ENCODE measurements at regions not wholly inside any gene's neighbourhood (a gene's known extent, or its start where the extent isn't known, plus 50 kb on each side); places are given as distances from the start of the nearest gene placed in this dataset.
"Not testable (repeated sequence)": the region's sequence is repeated elsewhere in the genome, so short reads cannot be mapped to it uniquely, and the experiment has no call there.

DNA sequence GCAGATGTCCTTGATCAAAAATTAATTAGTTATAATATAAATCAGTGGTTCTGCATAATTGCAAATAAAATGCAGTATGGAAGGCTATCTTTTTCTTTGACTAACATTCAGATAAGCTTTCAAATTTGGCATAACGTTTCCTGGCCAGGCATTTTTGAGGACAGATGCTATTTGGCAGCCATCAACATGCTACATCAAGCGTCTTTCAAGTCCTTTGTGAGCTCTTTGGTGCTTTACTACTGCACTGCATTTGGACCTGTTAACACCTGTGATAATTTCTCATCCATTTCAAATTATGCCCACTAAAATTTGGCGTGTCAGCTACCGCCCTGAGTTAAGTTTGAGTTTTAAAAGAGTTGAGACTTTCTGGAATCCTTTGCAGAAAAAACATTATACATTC lies 545.7 kb downstream of the STK39 start:
- FAIRE-seq (no peak), DNase-seq (ENCODE audit: extremely low spot score, insufficient read length, low read depth) (no peak)

DNA sequence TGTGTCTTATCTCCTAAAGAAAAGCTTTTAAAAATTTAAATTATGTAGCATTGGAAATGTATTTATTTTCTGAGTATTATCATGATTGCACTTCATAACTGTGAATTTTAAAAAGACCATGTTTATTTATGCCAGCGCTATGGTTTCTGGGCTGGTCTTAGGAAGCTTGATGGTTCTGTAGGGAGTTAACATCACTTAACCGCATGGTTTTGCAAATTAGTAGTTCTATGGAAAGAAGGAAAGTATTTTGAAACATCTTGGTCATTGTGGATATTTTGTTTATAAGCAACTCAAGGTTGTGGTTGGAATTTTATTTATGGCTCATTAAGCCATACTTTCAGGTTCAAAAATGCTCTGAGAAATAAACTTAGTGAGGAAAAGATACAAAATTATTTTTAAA lies 549.4 kb downstream of the STK39 start:
- no peak for FAIRE-seq
- DNase-seq (ENCODE audit: extremely low spot score, insufficient read length, low read depth) = no peak

DNA sequence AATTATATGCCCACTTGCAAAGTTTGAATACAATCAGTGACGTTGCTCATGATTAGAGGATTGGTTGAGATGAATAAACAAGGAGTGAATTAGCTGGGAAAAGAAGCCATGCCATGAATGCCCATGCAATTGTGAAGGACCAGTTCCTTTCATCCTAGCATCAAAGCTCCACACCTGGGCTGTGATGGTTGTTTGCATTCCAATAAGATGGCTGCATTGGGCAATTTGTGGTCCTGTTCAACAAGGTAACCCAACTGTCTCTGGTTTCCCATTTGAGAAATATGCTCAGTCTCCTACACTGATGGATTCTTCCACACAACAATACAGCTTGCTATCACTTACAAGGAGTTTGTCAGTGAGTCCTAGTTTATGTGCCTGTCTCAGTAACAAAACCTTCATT lies 550.2 kb downstream of the STK39 start:
- FAIRE-seq = no peak
- DNase-seq (ENCODE audit: extremely low spot score, insufficient read length, low read depth) = no peak

DNA sequence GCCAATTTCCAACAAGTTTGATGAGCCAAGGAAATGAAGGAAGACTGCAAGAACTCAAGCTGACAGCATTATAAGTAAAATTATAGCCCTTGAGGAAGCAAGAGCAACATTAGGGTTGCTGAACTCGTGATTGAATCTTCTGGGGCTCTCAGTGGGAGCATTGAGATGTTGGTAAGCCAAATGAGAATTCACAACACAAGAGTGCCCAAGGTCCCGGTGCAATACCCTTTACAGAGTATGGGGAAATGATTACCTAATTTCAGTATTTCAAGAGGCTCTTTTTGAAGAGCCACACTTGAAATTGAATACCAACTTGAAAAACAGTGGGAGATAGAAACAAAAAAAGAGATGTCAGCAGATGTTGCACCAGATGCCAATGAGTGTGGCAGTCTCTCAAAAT lies 554.5 kb downstream of the STK39 start:
- FAIRE-seq (no peak), DNase-seq (ENCODE audit: extremely low spot score, insufficient read length, low read depth) (no peak)

DNA sequence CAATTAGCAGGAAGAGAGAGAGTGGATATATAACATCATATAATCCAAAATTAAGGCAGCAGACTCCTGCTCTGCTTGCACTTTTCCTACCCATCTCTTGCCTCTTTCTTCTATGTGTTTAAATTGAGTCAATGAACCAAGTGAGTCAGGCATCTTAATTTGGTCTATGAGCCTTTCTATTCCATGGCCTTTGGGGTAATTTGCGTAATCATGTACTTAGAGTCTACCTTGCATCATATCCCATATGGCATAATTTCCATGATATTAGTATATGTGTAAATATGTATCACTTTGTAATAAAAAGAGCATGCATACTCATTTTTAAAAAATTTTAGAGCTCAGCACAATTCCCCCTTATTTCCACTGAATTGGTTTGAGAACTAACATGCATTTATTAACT lies 555.2 kb downstream of the STK39 start:
- FAIRE-seq = no peak
- DNase-seq (ENCODE audit: extremely low spot score, insufficient read length, low read depth) = no peak

DNA sequence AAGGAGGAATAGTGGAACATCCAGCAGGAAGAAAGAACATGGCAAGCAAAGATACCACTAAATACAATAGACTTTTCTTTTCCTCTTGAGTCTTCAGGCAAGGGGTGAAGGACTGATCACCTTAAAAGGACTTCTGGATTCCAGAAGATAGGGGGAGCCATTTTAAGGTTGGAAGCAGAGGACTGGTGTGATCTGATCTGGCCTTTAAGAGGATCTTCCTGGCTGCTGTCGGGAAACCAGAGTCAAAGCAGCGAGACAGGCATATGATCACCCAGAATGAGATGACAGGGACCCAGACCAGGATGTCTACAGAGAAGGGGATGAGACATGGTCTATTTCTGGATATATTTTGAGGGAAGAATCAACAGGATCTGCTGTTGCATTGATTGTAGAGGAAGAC lies 558.0 kb downstream of the STK39 start:
- no peak for FAIRE-seq
- DNase-seq (ENCODE audit: extremely low spot score, insufficient read length, low read depth) = no peak

DNA sequence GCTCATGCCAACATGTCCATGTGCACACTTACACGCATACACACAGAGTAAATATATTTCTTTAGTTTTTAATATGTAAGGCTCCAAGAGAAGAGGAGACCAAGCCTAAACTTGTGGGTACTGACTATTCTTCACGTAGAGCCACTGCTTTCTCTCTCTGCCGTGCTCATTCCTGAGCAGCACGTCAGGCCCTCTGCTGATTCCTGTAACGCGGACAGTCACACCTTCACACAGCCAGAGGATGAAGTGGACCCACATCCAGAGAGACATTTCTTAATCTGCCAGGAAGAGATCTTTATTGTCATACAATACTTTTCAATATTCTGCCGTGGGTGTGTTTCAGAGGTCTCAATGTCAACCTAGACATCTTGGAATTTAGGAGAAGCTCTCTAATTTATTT lies 560.7 kb downstream of the STK39 start:
- FAIRE-seq = no peak
- DNase-seq (ENCODE audit: extremely low spot score, insufficient read length, low read depth) = no peak

DNA sequence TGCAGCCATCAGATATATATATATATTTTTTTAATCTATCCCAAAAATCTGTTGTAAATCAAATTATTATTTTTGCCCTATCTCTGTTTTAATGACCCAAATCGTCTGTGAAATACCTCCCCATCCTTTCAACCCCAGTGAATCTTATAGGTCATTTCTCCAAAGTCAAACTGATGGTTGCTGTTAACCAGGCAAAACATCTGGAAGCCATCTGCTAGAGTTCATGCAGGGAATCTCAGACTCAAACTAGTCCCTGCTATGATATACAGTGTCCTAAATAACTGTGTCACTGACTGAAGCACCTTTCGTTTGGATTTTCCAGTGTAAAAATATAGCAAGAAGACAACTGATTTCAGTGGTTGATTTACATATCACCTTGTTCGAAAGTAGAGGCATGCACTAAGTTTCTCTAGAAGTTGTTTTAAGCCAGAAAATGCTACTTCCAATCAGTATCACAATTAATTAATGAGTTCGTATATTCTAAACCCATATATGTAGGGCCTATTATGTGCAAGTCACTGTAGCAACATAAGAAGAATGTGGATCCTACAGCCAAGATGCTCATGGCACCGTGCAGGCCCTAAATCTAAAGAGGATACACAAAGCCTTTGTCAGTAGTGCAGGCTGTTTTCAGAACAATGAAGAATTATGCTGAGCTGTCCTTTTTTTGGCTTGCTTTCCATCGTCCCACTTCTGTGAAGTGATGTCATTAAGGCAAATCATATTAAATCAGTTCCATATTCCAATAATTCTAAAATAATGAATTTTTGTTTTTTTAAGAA lies 566.0 kb downstream of the STK39 start:
- no peak for DNase-seq (ENCODE audit: extremely low spot score, insufficient read length, low read depth)
- FAIRE-seq = no peak

DNA sequence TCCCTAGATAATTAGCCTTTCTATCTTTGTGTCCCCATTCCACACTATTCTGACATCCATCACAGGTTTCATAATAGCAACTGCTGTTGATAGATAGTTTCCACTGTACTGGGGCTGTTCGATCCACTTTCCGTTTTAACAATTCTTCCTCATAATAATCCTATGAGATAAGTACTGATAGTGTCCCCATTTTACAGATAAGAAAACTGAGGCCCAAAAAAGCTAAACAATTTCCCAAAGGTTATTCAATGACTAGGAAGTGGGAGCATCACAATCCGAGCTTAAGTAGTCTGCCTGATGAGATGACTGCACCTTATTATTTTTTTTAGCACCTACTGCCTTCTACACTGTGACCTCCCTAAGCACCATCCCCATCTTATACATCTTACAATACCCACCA lies 569.2 kb downstream of the STK39 start:
- FAIRE-seq (no peak), DNase-seq (ENCODE audit: extremely low spot score, insufficient read length, low read depth) (no peak)

DNA sequence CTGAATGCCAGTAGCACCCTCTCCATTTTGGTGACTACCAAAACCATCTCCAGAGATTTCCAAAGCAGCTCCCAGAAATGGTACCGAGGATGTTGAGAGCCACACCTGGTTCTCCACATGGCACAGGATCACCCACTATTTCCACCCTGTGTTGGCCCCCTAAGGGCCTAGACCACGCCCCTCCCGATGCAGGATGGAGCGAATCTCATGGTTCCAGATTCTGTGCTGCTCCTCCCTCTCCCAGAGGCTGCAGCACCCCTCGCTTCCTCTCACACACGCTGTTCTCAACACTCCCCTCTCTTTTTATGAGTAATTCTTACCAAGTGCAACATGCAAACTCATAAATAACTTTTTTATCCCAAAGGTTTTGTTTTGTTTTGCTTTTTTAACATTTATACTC lies 571.5 kb downstream of the STK39 start:
- DNase-seq (ENCODE audit: extremely low spot score, insufficient read length, low read depth) (no peak), FAIRE-seq (no peak)

DNA sequence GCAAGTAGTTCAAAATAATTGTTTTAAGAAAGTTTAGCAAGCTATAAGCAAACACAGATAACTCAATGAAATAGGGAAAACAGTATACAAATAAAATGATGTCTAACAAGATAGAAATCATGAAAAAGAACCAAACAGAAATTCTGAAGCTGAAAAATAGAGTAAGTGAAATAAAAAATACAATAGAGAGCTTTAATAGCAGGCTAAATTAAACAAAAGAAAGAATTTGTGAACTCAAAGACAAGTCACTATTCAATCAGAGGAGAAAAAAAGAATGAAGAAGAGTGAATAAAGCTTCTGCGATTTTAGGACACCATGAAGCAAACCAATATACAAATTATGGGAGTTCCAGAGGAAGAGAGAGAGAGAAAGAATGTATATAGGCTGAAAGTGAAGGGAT lies 576.8 kb downstream of the STK39 start:
- FAIRE-seq = no peak
- no peak for DNase-seq (ENCODE audit: extremely low spot score, insufficient read length, low read depth)

DNA sequence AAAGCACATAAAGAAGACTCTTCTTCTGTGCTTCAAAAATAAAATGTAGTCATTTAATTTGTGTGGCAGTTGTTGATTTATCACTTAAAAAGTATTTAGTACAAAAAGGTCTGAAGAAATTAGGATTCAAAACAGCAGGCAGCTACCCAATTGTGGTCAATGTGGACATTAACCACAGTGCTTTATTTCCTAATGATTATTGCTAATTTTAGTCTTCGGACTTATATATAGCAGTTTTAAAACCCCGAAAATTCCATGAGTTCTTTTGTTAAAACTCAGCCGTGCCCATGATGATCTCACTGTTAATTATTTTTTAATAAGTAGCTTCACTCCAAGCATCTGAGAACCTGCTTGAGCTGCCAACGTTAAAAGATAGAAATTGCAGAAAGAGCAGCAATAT lies 594.3 kb downstream of the STK39 start:
- DNase-seq (ENCODE audit: extremely low spot score, insufficient read length, low read depth) = no peak
- FAIRE-seq = no peak

DNA sequence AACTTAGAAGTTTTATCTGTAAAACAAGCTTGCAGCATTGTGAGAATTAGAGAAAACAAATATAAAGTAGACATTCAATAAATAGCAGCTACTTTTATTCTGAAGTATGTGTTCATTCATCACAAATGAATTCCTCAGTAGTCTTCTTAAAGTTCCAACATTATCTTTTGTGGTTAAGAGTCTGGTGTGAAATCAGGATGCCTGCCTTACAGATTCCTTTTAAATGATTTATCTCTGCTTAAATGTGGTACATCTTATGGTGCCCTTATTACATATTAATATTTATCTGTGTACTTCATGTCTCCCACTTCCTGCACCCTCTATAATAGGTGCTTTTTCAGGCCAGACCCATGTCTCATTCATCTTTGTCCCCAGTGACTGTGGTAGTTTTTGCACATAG lies 595.0 kb downstream of the STK39 start:
- DNase-seq (ENCODE audit: extremely low spot score, insufficient read length, low read depth) = no peak
- FAIRE-seq = no peak

DNA sequence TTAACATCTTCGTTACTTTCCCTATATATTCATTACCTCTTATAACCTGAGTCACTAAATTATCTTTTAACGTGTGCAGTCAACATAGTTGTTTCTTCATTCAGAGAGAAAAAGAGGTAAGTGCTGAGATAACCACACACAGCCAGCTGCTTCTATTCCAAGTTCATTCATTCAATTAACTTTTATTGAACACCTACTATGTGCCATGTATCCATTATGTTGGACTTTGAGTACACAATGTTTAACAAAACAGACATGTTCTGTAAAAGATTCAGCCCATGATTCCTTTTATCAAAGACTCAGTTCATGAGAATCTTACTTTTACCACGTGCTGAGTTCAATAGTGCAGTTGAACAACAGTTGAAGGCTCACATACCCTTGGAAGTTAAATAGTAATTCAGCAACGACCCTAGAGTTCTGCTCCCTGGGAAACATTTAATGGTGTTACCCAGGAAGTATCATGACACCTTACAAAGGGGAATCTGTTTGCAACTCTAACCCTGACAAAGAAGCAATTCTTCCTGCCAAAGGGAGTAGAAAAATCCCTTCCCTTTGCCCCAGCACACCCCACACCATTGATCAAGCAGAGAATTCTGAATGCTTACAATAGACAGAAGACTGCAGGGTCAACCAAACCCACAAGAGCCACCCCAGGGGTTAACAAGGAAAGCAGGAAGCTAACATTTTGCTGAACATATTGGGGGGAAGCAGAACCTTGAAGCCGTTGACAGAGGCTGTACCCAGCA lies 595.8 kb downstream of the STK39 start:
- FAIRE-seq (no peak), DNase-seq (ENCODE audit: extremely low spot score, insufficient read length, low read depth) (no peak)

DNA sequence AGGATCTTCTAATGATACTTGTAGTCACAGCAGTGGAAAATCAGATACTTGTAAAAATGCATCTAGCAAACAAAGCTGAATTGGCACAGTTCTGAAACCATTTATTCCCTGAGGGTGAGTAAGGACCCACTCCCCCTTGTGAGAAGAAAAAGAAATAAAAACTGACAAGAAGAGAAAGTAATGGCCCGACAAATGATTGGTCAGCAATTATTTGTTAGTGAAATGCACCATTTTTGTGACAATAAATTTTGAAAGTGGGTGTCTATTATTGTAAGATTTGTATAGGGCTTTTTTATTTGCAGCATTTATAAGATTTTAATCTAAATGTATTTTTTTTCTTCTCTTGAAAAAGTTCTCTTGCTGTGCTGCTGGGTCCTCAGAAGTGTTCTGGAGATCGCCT lies 600.8 kb downstream of the STK39 start:
- DNase-seq (ENCODE audit: extremely low spot score, insufficient read length, low read depth) (no peak), FAIRE-seq (no peak)

DNA sequence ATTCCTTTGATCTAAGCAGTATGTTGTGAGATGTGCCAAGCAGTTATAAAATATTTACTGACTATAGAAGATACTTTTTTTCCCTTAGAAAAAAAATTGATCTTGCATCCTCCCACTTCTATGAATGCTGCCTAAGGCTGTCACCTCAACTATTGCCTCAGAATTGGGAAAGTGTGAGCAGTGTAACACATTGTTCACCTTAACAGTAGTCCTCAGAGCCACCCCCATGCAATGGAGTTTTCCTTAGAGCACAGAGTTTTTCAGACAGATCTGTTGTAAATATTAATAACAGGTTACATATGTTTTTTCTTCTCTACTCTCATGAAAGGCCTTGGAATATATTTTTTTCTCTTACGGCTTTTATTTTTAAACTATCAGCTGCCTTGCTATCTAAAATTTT lies 607.3 kb downstream of the STK39 start:
- no peak for DNase-seq (ENCODE audit: extremely low spot score, insufficient read length, low read depth)
- no peak for FAIRE-seq

DNA sequence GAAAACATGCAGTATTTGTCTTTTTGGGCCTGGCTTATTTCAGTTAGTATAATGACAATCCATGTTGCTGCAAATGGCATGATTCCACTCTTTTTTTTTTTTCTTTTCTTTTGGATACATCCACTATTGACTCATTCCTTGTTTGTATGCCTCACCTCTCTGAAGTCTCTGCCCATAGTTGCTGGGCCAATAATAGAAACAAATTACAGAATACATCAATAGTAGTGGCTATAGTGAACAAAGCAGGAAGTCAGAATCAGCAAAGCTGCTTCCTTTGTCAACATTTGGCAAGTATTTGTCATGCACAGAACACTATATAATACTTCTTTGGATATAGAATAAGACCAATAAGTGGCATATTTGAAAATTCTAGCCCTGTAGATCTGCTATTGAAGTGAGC lies 609.7 kb downstream of the STK39 start:
- FAIRE-seq = no peak
- no peak for DNase-seq (ENCODE audit: extremely low spot score, insufficient read length, low read depth)

DNA sequence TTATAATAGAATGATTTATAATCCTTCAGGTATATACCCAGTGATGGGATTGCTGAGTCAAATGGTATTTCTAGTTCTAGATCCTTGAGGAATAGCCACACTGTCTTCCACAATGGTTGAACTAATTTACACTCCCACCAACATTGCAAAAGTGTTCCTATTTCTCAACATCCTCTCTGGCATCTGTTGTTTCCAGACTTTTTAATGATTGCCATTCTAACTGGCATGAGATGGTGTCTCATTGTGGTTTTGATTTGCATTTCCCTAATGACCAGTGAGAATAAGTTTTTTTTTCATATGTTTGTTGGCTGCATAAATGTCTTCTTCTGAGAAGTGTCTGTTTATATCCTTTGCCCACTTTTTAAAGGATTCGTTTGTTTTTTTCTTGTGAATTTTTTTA lies 615.1 kb downstream of the STK39 start:
- DNase-seq (ENCODE audit: extremely low spot score, insufficient read length, low read depth); FAIRE-seq: not testable (repeated sequence)

DNA sequence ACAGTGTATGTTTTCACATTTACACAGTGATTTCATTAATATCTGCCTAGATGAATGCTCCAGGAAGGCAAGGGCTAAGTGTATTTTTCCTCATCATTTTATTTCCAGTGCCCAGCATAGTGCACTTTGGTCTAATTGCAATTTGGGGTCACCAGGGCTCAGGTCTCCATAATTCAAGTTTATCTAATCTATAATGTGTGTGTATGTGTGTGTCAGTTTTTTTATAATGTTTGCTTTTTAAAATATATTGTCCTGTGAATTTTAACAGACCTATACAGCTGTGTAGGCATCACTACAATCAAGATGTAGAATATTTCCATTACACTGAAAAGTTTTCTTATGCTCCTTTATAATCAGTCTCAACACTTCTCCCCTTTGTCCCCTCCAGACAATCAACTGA lies 620.4 kb downstream of the STK39 start:
- DNase-seq (ENCODE audit: extremely low spot score, insufficient read length, low read depth) (no peak), FAIRE-seq (no peak)

DNA sequence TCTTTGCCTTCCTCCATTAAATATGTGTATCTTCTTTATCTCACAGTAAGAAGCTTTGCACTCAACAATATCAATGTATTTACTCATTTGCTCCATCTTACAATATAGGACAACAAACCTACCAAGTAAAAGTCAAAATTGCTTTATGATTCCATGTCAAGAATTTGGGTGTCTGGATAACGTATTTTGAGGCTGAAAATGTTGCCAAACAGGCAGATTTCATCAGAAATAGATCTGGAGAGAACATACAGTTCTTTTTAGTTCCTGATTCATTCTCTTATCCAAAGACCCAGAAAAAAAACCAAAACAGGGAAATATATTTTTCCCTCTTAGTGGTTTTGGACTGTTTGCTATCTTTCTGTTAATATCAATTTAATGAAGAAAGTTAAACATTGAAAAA lies 621.1 kb downstream of the STK39 start:
- DNase-seq (ENCODE audit: extremely low spot score, insufficient read length, low read depth) = no peak
- FAIRE-seq = no peak

DNA sequence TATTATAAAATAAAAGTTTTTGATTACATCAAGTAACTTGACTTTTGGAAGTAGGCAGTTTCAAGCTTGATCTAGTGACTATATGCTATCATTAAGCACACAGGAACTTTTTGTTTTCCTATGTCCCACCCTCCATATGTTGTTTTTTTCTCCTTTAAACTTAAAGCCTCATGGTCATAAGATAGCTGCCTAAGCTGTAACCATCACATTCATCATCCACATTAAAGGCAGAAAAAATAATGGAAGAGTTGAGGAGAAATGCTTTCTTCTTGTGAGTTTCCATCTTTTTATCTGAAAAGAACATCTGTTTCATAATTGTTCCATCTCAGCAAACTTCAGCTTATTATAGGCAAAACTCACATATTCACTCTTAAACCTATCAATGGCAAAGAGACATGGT lies 630.4 kb downstream of the STK39 start:
- no peak for DNase-seq (ENCODE audit: extremely low spot score, insufficient read length, low read depth)
- no peak for FAIRE-seq

DNA sequence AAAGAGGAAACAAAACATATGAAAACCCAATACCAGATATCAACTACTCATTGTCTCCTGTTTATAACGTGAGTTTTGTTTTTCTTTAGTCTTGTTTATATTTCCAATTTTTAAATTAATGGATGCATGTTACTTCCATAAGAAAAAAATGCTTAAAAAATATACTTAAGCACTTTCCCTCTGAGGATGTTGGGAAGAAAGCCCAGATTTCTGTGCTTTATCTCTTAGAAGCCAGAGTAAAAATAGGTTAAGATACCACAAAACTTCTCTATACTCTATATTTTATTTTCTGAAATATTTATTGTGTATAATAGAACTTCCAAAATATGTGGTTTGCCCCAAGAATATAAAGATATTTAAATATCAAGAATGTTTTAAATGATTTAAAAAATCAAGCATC lies 633.9 kb downstream of the STK39 start:
- FAIRE-seq = no peak
- no peak for DNase-seq (ENCODE audit: extremely low spot score, insufficient read length, low read depth)
